A549 (cell line): ENCODE measurements at regions not wholly inside any gene's neighbourhood (a gene's known extent, or its start where the extent isn't known, plus 50 kb on each side); places are given as distances from the start of the nearest gene placed in this dataset.

Source experiments
- ATAC-seq, 2 experiments: fragments of 200-7000 bp in 1 of 2; fragments of >200 bp in 1 of 2; cut with Nextera tagmentation in 1 of 2; cut with Tn5 transposase in 1 of 2; 3 replicates each; pipeline versions ENCODE4 v1.8.0 to v1.9.1; 2018 to 2020; ENCODE audit warnings: mild to moderate bottlenecking in 1 of 2, moderate library complexity in 1 of 2
- CTCF ChIA-PET: fragments of 300-600 bp; sonication (Branson Sonifier 250); formaldehyde crosslinking; extraction: SDS; loops from one replicate; lab custom pipeline; 2021; ENCODE audit warnings: antibody characterized with exemption, inconsistent platforms; lab: Yijun Ruan, JAX
- POLR2A ChIA-PET: fragments of 350-600 bp; formaldehyde crosslinking; extraction: SDS; loops from one replicate; lab custom pipeline; 2021; ENCODE audit warnings: antibody characterized with exemption, inconsistent platforms; lab: Yijun Ruan, JAX
- DNase-seq, 2 experiments: peaks; one replicate each; pipeline versions ENCODE4 v3.0.0 to v3.0.0-alpha.2; 2011 to 2016; ENCODE audit warnings: low read depth in 1 of 2, low spot score in 1 of 2
- FAIRE-seq: peaks from 2 replicates; lab custom pipeline; 2011; peaks lifted over from hg19 to GRCh38; lab: Jason Lieb, UNC
- H3K27ac ChIP-seq, 2 experiments: fragments of >200 bp; sonication (Bioruptor Twin); formaldehyde crosslinking; 3 replicates each; pipeline ENCODE4 v1.5.1; 2016 to 2017
- H3K4me1 ChIP-seq: fragments of >200 bp; sonication (Bioruptor Twin); formaldehyde crosslinking; 3 replicates; pipeline ENCODE4 v1.6.1; 2016
- H3K4me2 ChIP-seq: fragments of >200 bp; sonication (Bioruptor Twin); formaldehyde crosslinking; 3 replicates; pipeline ENCODE4 v1.6.1; 2016
- H3K4me3 ChIP-seq: fragments of >200 bp; sonication (Bioruptor Twin); formaldehyde crosslinking; 3 replicates; pipeline ENCODE4 v1.5.1; 2016
- H3K9me3 ChIP-seq: fragments of >200 bp; sonication (Bioruptor Twin); formaldehyde crosslinking; 3 replicates; pipeline ENCODE4 v1.6.1; 2016
- CBX8 ChIP-seq: fragments of 200-600 bp; sonication (generic); IDR thresholded peaks from 2 replicates; pipeline ENCODE4 v1.6.1; 2016
- CHD4 ChIP-seq: fragments of 200-600 bp; sonication (generic); IDR thresholded peaks from 2 replicates; pipeline ENCODE4 v1.6.1; 2016; ENCODE audit warnings: antibody characterized with exemption, mild to moderate bottlenecking, borderline replicate concordance
- EHMT2 ChIP-seq: fragments of 200-600 bp; sonication (generic); IDR thresholded peaks from 2 replicates; pipeline ENCODE4 v1.6.1; 2016; ENCODE audit warnings: antibody characterized with exemption, low read depth, mild to moderate bottlenecking, moderate library complexity
- FOSB ChIP-seq: fragments of 250-450 bp; sonication (Bioruptor Pico); IDR thresholded peaks from 2 replicates; pipeline ENCODE4 v1.5.0; 2020; ENCODE audit warnings: mild to moderate bottlenecking, moderate library complexity
- FOXS1 ChIP-seq: fragments of 250-450 bp; sonication (Bioruptor Pico); IDR thresholded peaks from 2 replicates; pipeline ENCODE4 v1.5.0; 2020; ENCODE audit warnings: mild to moderate bottlenecking, moderate library complexity
- HES2 ChIP-seq: fragments of >200 bp; sonication (Bioruptor Twin); formaldehyde crosslinking; IDR thresholded peaks from 2 replicates; pipeline ENCODE4 v1.6.1; 2016
- HOXA7 ChIP-seq: fragments of 250-450 bp; sonication (Bioruptor Pico); IDR thresholded peaks from 2 replicates; pipeline ENCODE4 v1.5.0; 2020; ENCODE audit warnings: mild to moderate bottlenecking, moderate library complexity
- HOXB13 ChIP-seq: fragments of 250-450 bp; sonication (Bioruptor Pico); IDR thresholded peaks from 2 replicates; pipeline ENCODE4 v1.5.0; 2020; ENCODE audit warnings: low read depth, mild to moderate bottlenecking, moderate library complexity
- HOXB5 ChIP-seq: fragments of 250-450 bp; sonication (Bioruptor Pico); IDR thresholded peaks from 2 replicates; pipeline ENCODE4 v1.5.0; 2020; ENCODE audit warnings: mild to moderate bottlenecking, moderate library complexity
- MAX ChIP-seq: IDR thresholded peaks from 2 replicates; pipeline ENCODE4 v1.6.1; 2012
- POLR2A ChIP-seq: IDR thresholded peaks from 2 replicates; pipeline ENCODE4 v1.6.1; 2012; ENCODE audit warnings: mild to moderate bottlenecking, low read length
- RARB ChIP-seq: fragments of 250-450 bp; sonication (Bioruptor Pico); IDR thresholded peaks from 2 replicates; pipeline ENCODE4 v1.8.0; 2021; ENCODE audit warnings: mild to moderate bottlenecking, moderate library complexity
- RCOR1 ChIP-seq: fragments of 150-350 bp; IDR thresholded peaks from 2 replicates; pipeline ENCODE4 v1.6.1; 2014; ENCODE audit warnings: antibody characterized with exemption, low read length, low read depth
- REST ChIP-seq: fragments of 200-600 bp; sonication (generic); IDR thresholded peaks from 2 replicates; pipeline ENCODE4 v1.6.1; 2016; ENCODE audit warnings: antibody characterized with exemption, mild to moderate bottlenecking, moderate library complexity
- RFX5 ChIP-seq: fragments of 450-650 bp; IDR thresholded peaks from 2 replicates; pipeline ENCODE4 v1.7.1; 2014; ENCODE audit warnings: antibody characterized with exemption, mild to moderate bottlenecking, moderate library complexity
- SMC3 ChIP-seq: fragments of >200 bp; sonication (Bioruptor Twin); formaldehyde crosslinking; IDR thresholded peaks from 3 replicates; pipeline ENCODE4 v1.6.1; 2018; ENCODE audit warnings: inconsistent platforms
- ZC3H11A ChIP-seq: fragments of 450-650 bp; IDR thresholded peaks from 2 replicates; pipeline ENCODE4 v1.6.1; 2014; ENCODE audit warnings: antibody characterized with exemption, mild to moderate bottlenecking
- ZFP36 ChIP-seq: fragments of 450-650 bp; IDR thresholded peaks from 2 replicates; pipeline ENCODE4 v1.6.1; 2014; ENCODE audit warnings: borderline replicate concordance; ENCODE audit not compliant: partially characterized antibody
- whole genome bisulfite sequencing: methylation state at CpG from one replicate; pipeline ENCODE4 v1.1.6; 2017; ENCODE audit errors: missing lambda C conversion rate; 5-methylcytosine and 5-hydroxymethylcytosine counted together
- TF ChIP-seq, protein P1 (sequence below): fragments of 150-350 bp; IDR thresholded peaks from 2 replicates; pipeline ENCODE4 v1.6.1; 2014; ENCODE audit warnings: low read depth, mild to moderate bottlenecking, low read length
- TF ChIP-seq, protein P2 (sequence below): fragments of >200 bp; sonication (Bioruptor Twin); formaldehyde crosslinking; IDR thresholded peaks from 3 replicates; pipeline ENCODE4 v1.6.1; 2016

- CTCF ChIA-PET, result no interaction called here
- POLR2A ChIA-PET, result no interaction called here
- TF ChIP-seq, protein P1, sequence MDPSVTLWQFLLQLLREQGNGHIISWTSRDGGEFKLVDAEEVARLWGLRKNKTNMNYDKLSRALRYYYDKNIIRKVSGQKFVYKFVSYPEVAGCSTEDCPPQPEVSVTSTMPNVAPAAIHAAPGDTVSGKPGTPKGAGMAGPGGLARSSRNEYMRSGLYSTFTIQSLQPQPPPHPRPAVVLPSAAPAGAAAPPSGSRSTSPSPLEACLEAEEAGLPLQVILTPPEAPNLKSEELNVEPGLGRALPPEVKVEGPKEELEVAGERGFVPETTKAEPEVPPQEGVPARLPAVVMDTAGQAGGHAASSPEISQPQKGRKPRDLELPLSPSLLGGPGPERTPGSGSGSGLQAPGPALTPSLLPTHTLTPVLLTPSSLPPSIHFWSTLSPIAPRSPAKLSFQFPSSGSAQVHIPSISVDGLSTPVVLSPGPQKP, result no peak
- TF ChIP-seq CBX8, result no peak
- no peak for TF ChIP-seq ZFP36
- no peak for TF ChIP-seq RCOR1
- no peak for TF ChIP-seq CHD4
- no peak for TF ChIP-seq HOXB13 (CRISPR knock-in tag)
- no peak for TF ChIP-seq POLR2A
- TF ChIP-seq RFX5, result no peak
- no peak for TF ChIP-seq SMC3
- no peak for TF ChIP-seq FOXS1 (CRISPR knock-in tag)
- TF ChIP-seq FOSB, result no peak
- no peak for TF ChIP-seq MAX
- no peak for TF ChIP-seq RARB (CRISPR knock-in tag)
- TF ChIP-seq HES2, result no peak
- no peak overlapping the region for H3K4me2 ChIP-seq
- H3K4me3 ChIP-seq, result no peak overlapping the region
- ATAC-seq (no peak), FAIRE-seq (no peak), DNase-seq (no peak)
- 55% methylated on average over 5 of the region's 5 CpGs for WGBS
- no peaks in the 10 kb centered on the region for H3K4me1 ChIP-seq
- no peaks in the 10 kb centered on the region for H3K9me3 ChIP-seq
- H3K27ac ChIP-seq, result no peak overlapping the region
These were observed 75.8 kb upstream of the FRY start for GRCh38 chr13:31955741-31956140.

- H3K4me1 ChIP-seq, result no peaks in the 10 kb centered on the region
- TF ChIP-seq FOSB (no peak), REST (no peak), EHMT2 (no peak), SMC3 (no peak), RARB (CRISPR knock-in tag) (no peak), ZC3H11A (no peak), RCOR1 (no peak), HOXA7 (CRISPR knock-in tag) (no peak), HOXB5 (CRISPR knock-in tag) (no peak)
- TF ChIP-seq, protein P2, sequence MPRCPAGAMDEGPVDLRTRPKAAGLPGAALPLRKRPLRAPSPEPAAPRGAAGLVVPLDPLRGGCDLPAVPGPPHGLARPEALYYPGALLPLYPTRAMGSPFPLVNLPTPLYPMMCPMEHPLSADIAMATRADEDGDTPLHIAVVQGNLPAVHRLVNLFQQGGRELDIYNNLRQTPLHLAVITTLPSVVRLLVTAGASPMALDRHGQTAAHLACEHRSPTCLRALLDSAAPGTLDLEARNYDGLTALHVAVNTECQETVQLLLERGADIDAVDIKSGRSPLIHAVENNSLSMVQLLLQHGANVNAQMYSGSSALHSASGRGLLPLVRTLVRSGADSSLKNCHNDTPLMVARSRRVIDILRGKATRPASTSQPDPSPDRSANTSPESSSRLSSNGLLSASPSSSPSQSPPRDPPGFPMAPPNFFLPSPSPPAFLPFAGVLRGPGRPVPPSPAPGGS, result no peak
- FAIRE-seq (no peak), DNase-seq (no peak), ATAC-seq (no peak)
- WGBS, result 39% methylated on average over 2 of the region's 2 CpGs
- no peak overlapping the region for H3K27ac ChIP-seq
- no peak overlapping the region for H3K4me3 ChIP-seq
- ChIA-PET CTCF (no interaction called here), POLR2A (no interaction called here)
- no peaks in the 10 kb centered on the region for H3K9me3 ChIP-seq
- H3K4me2 ChIP-seq, result no peak overlapping the region
These were observed 74.5 kb upstream of the FRY start for GRCh38 chr13:31956980-31957644.
